PC-3 (cell line): ENCODE measurements at regions not wholly inside any gene's neighbourhood (a gene's known extent, or its start where the extent isn't known, plus 50 kb on each side); places are given as distances from the start of the nearest gene placed in this dataset.

Source experiments
- ATAC-seq: fragments of 200-7000 bp; cut with Tn5 transposase; 2 replicates; pipeline ENCODE4 v1.9.1; 2020; ENCODE audit warnings: mild to moderate bottlenecking, moderate library complexity
- BruUV-seq: library from RNA; stranded (reverse); fragments of 400-500 nt; replicated peaks from 2 replicates; lab custom pipeline; 2021; lab: Mats Ljungman, UMichigan
- CTCF ChIA-PET: fragments of 300-600 bp; sonication (Branson Sonifier 250); formaldehyde crosslinking; loops from one replicate; lab custom pipeline; 2022; ENCODE audit warnings: antibody characterized with exemption; lab: Charles Lee
- POLR2A ChIA-PET: fragments of 300-600 bp; sonication (Branson Sonifier 250); formaldehyde crosslinking; loops from one replicate; lab custom pipeline; 2022; ENCODE audit warnings: antibody characterized with exemption; ENCODE audit not compliant: unreplicated experiment; lab: Charles Lee
- DNase-seq: peaks from one replicate; pipeline ENCODE4 v3.0.0-alpha.2; 2015
- H2AFZ ChIP-seq: fragments of 300-600 bp; sonication (generic); 2 replicates; pipeline ENCODE4 v1.6.0; 2016; ENCODE audit warnings: antibody characterized with exemption, low read length
- H3F3A ChIP-seq: fragments of 300-600 bp; sonication (generic); one replicate; pipeline ENCODE4 v1.6.0; 2017; ENCODE audit warnings: antibody characterized with exemption, low read length, control low read depth, mild to moderate bottlenecking; ENCODE audit not compliant: unreplicated experiment
- H3K27ac ChIP-seq: fragments of 300-600 bp; sonication (generic); 2 replicates; pipeline ENCODE4 v1.5.1; 2016; ENCODE audit warnings: mild to moderate bottlenecking, low read length
- H3K27me3 ChIP-seq: fragments of 300-600 bp; sonication (generic); 2 replicates; pipeline ENCODE4 v1.6.1; 2016; ENCODE audit warnings: low read length, mixed read lengths
- H3K36me3 ChIP-seq: fragments of 300-600 bp; sonication (generic); 2 replicates; pipeline ENCODE4 v1.6.1; 2016; ENCODE audit warnings: low read depth, mixed run types, low read length, mixed read lengths
- H3K4me1 ChIP-seq: fragments of 300-600 bp; sonication (generic); 2 replicates; pipeline ENCODE4 v1.5.1; 2016; ENCODE audit warnings: low read length; ENCODE audit not compliant: insufficient read depth
- H3K4me2 ChIP-seq: fragments of 300-600 bp; sonication (generic); 2 replicates; pipeline ENCODE4 v1.6.0; 2016; ENCODE audit warnings: low read length
- H3K4me3 ChIP-seq: fragments of 300-600 bp; sonication (generic); 2 replicates; pipeline ENCODE4 v1.5.1; 2016; ENCODE audit warnings: mild to moderate bottlenecking, low read length, mixed read lengths
- H3K79me2 ChIP-seq: fragments of 300-600 bp; sonication (generic); 2 replicates; pipeline ENCODE4 v1.6.1; 2017; ENCODE audit warnings: low read length, mixed read lengths
- H3K9ac ChIP-seq: fragments of 300-600 bp; sonication (generic); 2 replicates; pipeline ENCODE4 v1.6.0; 2016; ENCODE audit warnings: mild to moderate bottlenecking, low read length
- H3K9me2 ChIP-seq: fragments of 300-600 bp; sonication (generic); replicated peaks from 2 replicates; pipeline ENCODE4 v1.6.1; 2016; ENCODE audit warnings: mixed run types, low read length, mixed read lengths
- H3K9me3 ChIP-seq: fragments of 300-600 bp; sonication (generic); 2 replicates; pipeline ENCODE4 v1.6.1; 2016; ENCODE audit warnings: low read length, mixed read lengths
- H4K20me1 ChIP-seq: fragments of 300-600 bp; sonication (generic); 2 replicates; pipeline ENCODE4 v1.6.1; 2016; ENCODE audit warnings: low read length, mixed read lengths
- CTCF ChIP-seq: fragments of 300-600 bp; sonication (generic); conservative IDR thresholded peaks from 2 replicates; pipeline ENCODE4 v1.5.1; 2017; ENCODE audit warnings: antibody characterized with exemption, low read depth, mild to moderate bottlenecking, low read length
- EZH2 ChIP-seq: fragments of 300-600 bp; sonication (generic); IDR thresholded peaks from one replicate; pipeline ENCODE4 v1.6.1; 2017; ENCODE audit warnings: antibody characterized with exemption, mild to moderate bottlenecking, low read length; ENCODE audit not compliant: unreplicated experiment
- EZH2phosphoT487 ChIP-seq: fragments of 300-600 bp; sonication (generic); IDR thresholded peaks from 2 replicates; pipeline ENCODE4 v1.6.1; 2018; ENCODE audit warnings: mild to moderate bottlenecking, antibody characterized with exemption, low read length, borderline replicate concordance
- intact Hi-C: fragments of 100-400 bp; cut with micrococcal nuclease; formaldehyde crosslinking; loops from 2 replicates; pipeline ENCODE4 v1.9.0; 2023

- no peaks in the 10 kb centered on the region for H3F3A ChIP-seq
- no peak overlapping the region for H3K4me3 ChIP-seq
- H3K4me2 ChIP-seq, result no peak overlapping the region
- CTCF ChIA-PET, result no interaction called here
- intact Hi-C loops, result no loop called here
- BruUV-seq, result no TSS peak
- POLR2A ChIA-PET, result no interaction called here
- TF ChIP-seq EZH2 (no peak), EZH2phosphoT487 (no peak), CTCF (no peak)
- no peak for DNase-seq
- peaks cover 24% of the 10 kb centered on the region for H3K27me3 ChIP-seq
- H3K9me2 ChIP-seq, result no peaks in the 10 kb centered on the region
- no peak overlapping the region for H2AFZ ChIP-seq
- peaks cover 4% of the 10 kb centered on the region; the same call in 1 of the 2 replicates for H3K4me1 ChIP-seq
- H3K36me3 ChIP-seq, result no peaks in the 10 kb centered on the region
- H3K27ac ChIP-seq, result no peak overlapping the region
- no peaks in the 10 kb centered on the region for H4K20me1 ChIP-seq
- H3K79me2 ChIP-seq, result no peaks in the 10 kb centered on the region
- H3K9ac ChIP-seq, result no peak overlapping the region
- ATAC-seq, result no peak
- no peaks in the 10 kb centered on the region for H3K9me3 ChIP-seq
Measured at GRCh38 chr11:4194889-4195288, 100.3 kb downstream of the RRM1 start.

- intact Hi-C loops, result no loop called here
- Histone ChIP-seq H2AFZ (no peak overlapping the region), H3K27me3 (peaks cover 11% of the 10 kb centered on the region), H3K36me3 (no peaks in the 10 kb centered on the region), H3K79me2 (no peaks in the 10 kb centered on the region), H4K20me1 (no peaks in the 10 kb centered on the region), H3K9me2 (no peaks in the 10 kb centered on the region), H3K4me2 (no peak overlapping the region), H3K4me1 (peaks cover 4% of the 10 kb centered on the region), H3K9me3 (no peaks in the 10 kb centered on the region), H3K4me3 (no peak overlapping the region), H3K27ac (no peak overlapping the region), H3K9ac (no peak overlapping the region), H3F3A (no peaks in the 10 kb centered on the region)
- DNase-seq (no peak), ATAC-seq (no peak)
- POLR2A ChIA-PET, result no interaction called here
- no TSS peak for BruUV-seq
- CTCF ChIA-PET, result interaction anchor here (0.6 kb wide), 1 partner anchor 302 kb away, joined by 3 read pairs; no protein-coding TSS in a partner anchor
- no peak for TF ChIP-seq EZH2
- TF ChIP-seq CTCF, result no peak
- TF ChIP-seq EZH2phosphoT487, result no peak
Measured at GRCh38 chr11:4191031-4191571, 96.5 kb downstream of the RRM1 start.

GRCh38 chr11:4190519-4190918 lies 95.9 kb downstream of the RRM1 start:
- no peak overlapping the region for H3K27ac ChIP-seq
- 0 out of 2 replicates have a peak, but pooled peaks cover 5% of the 10 kb centered on the region for H3K27me3 ChIP-seq
- H3K4me3 ChIP-seq, result no peak overlapping the region
- CTCF ChIA-PET, result no interaction called here
- H3K36me3 ChIP-seq, result no peaks in the 10 kb centered on the region
- intact Hi-C loops, result no loop called here
- H2AFZ ChIP-seq, result no peak overlapping the region
- no peak for ATAC-seq
- no peak for TF ChIP-seq EZH2phosphoT487
- TF ChIP-seq EZH2, result no peak
- TF ChIP-seq CTCF, result no peak
- no peak overlapping the region for H3K4me2 ChIP-seq
- POLR2A ChIA-PET, result no interaction called here
- no peaks in the 10 kb centered on the region for H3F3A ChIP-seq
- no peak overlapping the region for H3K9ac ChIP-seq
- DNase-seq, result no peak
- no peaks in the 10 kb centered on the region for H3K79me2 ChIP-seq
- H4K20me1 ChIP-seq, result no peaks in the 10 kb centered on the region
- H3K4me1 ChIP-seq, result peaks cover 4% of the 10 kb centered on the region
- no peaks in the 10 kb centered on the region for H3K9me2 ChIP-seq
- H3K9me3 ChIP-seq, result no peaks in the 10 kb centered on the region
- BruUV-seq, result no TSS peak
